ENCODE measurements at regions not wholly inside any gene's neighbourhood (a gene's known extent, or its start where the extent isn't known, plus 50 kb on each side); places are given as distances from the start of the nearest gene placed in this dataset.

DNA sequence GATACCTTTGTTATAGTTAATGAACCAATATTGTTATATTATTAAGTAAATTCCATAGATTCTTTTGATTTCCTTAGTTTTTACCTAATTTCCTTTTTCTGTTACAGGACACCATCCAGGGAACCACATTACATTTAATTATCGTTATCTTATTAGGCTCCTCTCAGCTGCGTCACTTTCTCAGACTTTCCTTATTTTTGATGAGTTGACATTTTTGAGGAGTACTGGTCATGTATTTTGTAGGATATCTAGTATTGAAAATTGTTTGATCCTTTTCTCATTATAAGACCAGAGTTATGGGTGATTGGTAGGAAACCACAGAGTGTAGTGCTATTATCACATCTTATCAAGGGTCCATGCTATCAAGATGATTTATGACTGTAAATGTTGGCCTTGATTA, 319.7 kb downstream of the NKX6-1 start:
- Histone ChIP-seq H3K4me1 (ENCODE audit: control insufficient read depth in 4 of 4, insufficient read depth in 4 of 4, low read length in 3 of 4) (no peaks in the 10 kb centered on the region), H3K36me3 (ENCODE audit: control insufficient read depth in 4 of 4, insufficient read depth in 3 of 4, low read depth in 1 of 4, low read length in 3 of 4) (no peaks in the 10 kb centered on the region), H3K27ac (ENCODE audit: low read depth in 1 of 2, low read length in 2 of 2) (no peak overlapping the region), H3K9ac (ENCODE audit: low read depth in 1 of 2, low read length in 2 of 2) (no peak overlapping the region), H3K9me3 (ENCODE audit: control insufficient read depth in 4 of 4, low read length in 3 of 4) (no peaks in the 10 kb centered on the region), H3K27me3 (ENCODE audit: control insufficient read depth in 4 of 4, insufficient read depth in 4 of 4, low read length in 3 of 4) (no peaks in the 10 kb centered on the region), H3K4me3 (ENCODE audit: low read depth in 1 of 3, low read length in 3 of 3) (no peak overlapping the region)
- no peak for TF ChIP-seq ATF3 (IDR thresholded peaks at IDR 0.05)
- no peak for TF ChIP-seq HNF4G (IDR thresholded peaks at IDR 0.05)
- no peak for TF ChIP-seq HNF4A (conservative IDR thresholded peaks at IDR 0.05)
- no peak for TF ChIP-seq YY1 (IDR thresholded peaks at IDR 0.05)
- TF ChIP-seq JUND (IDR thresholded peaks at IDR 0.05): no peak
- no peak for DNase-seq (ENCODE audit: low spot score)
- WGBS: 94% methylated on average over 2 of the region's 2 CpGs

- Histone ChIP-seq H3K27me3 (ENCODE audit: control insufficient read depth in 4 of 4, insufficient read depth in 4 of 4, low read length in 3 of 4) (no peaks in the 10 kb centered on the region), H3K9ac (ENCODE audit: low read depth in 1 of 2, low read length in 2 of 2) (no peak overlapping the region), H3K4me3 (ENCODE audit: low read depth in 1 of 3, low read length in 3 of 3) (no peak overlapping the region), H3K4me1 (ENCODE audit: control insufficient read depth in 4 of 4, insufficient read depth in 4 of 4, low read length in 3 of 4) (no peaks in the 10 kb centered on the region), H3K36me3 (ENCODE audit: control insufficient read depth in 4 of 4, insufficient read depth in 3 of 4, low read depth in 1 of 4, low read length in 3 of 4) (no peaks in the 10 kb centered on the region), H3K27ac (ENCODE audit: low read depth in 1 of 2, low read length in 2 of 2) (no peak overlapping the region), H3K9me3 (ENCODE audit: control insufficient read depth in 4 of 4, low read length in 3 of 4) (no peaks in the 10 kb centered on the region)
- TF ChIP-seq ATF3 (IDR thresholded peaks at IDR 0.05) (no peak), GABPA (IDR thresholded peaks at IDR 0.05 in 1 of 2, conservative IDR thresholded peaks at IDR 0.05 in 1 of 2) (no peak), HNF4A (conservative IDR thresholded peaks at IDR 0.05) (no peak), FOXA1 (IDR thresholded peaks at IDR 0.05) (no peak), NR2F2 (IDR thresholded peaks at IDR 0.05) (no peak), RAD21 (IDR thresholded peaks at IDR 0.05) (no peak), SP1 (IDR thresholded peaks at IDR 0.05) (no peak)
- TF ChIP-seq, protein P1, sequence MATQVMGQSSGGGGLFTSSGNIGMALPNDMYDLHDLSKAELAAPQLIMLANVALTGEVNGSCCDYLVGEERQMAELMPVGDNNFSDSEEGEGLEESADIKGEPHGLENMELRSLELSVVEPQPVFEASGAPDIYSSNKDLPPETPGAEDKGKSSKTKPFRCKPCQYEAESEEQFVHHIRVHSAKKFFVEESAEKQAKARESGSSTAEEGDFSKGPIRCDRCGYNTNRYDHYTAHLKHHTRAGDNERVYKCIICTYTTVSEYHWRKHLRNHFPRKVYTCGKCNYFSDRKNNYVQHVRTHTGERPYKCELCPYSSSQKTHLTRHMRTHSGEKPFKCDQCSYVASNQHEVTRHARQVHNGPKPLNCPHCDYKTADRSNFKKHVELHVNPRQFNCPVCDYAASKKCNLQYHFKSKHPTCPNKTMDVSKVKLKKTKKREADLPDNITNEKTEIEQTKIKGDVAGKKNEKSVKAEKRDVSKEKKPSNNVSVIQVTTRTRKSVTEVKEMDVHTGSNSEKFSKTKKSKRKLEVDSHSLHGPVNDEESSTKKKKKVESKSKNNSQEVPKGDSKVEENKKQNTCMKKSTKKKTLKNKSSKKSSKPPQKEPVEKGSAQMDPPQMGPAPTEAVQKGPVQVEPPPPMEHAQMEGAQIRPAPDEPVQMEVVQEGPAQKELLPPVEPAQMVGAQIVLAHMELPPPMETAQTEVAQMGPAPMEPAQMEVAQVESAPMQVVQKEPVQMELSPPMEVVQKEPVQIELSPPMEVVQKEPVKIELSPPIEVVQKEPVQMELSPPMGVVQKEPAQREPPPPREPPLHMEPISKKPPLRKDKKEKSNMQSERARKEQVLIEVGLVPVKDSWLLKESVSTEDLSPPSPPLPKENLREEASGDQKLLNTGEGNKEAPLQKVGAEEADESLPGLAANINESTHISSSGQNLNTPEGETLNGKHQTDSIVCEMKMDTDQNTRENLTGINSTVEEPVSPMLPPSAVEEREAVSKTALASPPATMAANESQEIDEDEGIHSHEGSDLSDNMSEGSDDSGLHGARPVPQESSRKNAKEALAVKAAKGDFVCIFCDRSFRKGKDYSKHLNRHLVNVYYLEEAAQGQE (IDR thresholded peaks at IDR 0.05): no peak
- DNase-seq (ENCODE audit: low spot score): no peak
- 64% methylated on average over 5 of the region's 5 CpGs for WGBS
These were observed 321.1 kb downstream of the NKX6-1 start for GRCh38 chr4:84177831-84178542.

- 58% methylated on average over 1 of the region's 1 CpG for WGBS
- no peak overlapping the region for H3K4me3 ChIP-seq (ENCODE audit: low read depth in 1 of 3, low read length in 3 of 3)
- H3K27ac ChIP-seq (ENCODE audit: low read depth in 1 of 2, low read length in 2 of 2): no peak overlapping the region
- DNase-seq (ENCODE audit: low spot score): no peak
- H3K4me1 ChIP-seq (ENCODE audit: control insufficient read depth in 4 of 4, insufficient read depth in 4 of 4, low read length in 3 of 4): no peaks in the 10 kb centered on the region
- TF ChIP-seq HNF4A (conservative IDR thresholded peaks at IDR 0.05) (no peak), HNF4G (IDR thresholded peaks at IDR 0.05) (no peak)
- no peaks in the 10 kb centered on the region for H3K27me3 ChIP-seq (ENCODE audit: control insufficient read depth in 4 of 4, insufficient read depth in 4 of 4, low read length in 3 of 4)
- no peaks in the 10 kb centered on the region for H3K36me3 ChIP-seq (ENCODE audit: control insufficient read depth in 4 of 4, insufficient read depth in 3 of 4, low read depth in 1 of 4, low read length in 3 of 4)
- no peaks in the 10 kb centered on the region for H3K9me3 ChIP-seq (ENCODE audit: control insufficient read depth in 4 of 4, low read length in 3 of 4)
- no peak overlapping the region for H3K9ac ChIP-seq (ENCODE audit: low read depth in 1 of 2, low read length in 2 of 2)
These were observed 323.1 kb downstream of the NKX6-1 start for GRCh38 chr4:84176016-84176415.
